ACC112 (cell line): ENCODE measurements at regions not wholly inside any gene's neighbourhood (a gene's known extent, or its start where the extent isn't known, plus 50 kb on each side); places are given as distances from the start of the nearest gene placed in this dataset.
A peak's percentile ranks its signal among the peaks of the same experiment; 100 is the strongest.

Source experiments
- H2AFZ ChIP-seq: fragments of 200-600 bp; sonication (generic); one replicate; pipeline ENCODE4 v1.6.0; 2017; ENCODE audit warnings: antibody characterized with exemption, low read length; ENCODE audit not compliant: unreplicated experiment
- H3K27ac ChIP-seq: fragments of 200-600 bp; sonication (generic); 2 replicates; pipeline ENCODE4 v1.5.1; 2014; ENCODE audit warnings: low read depth, mild to moderate bottlenecking, antibody characterized with exemption, low read length, moderate library complexity
- H3K27me3 ChIP-seq: fragments of 200-600 bp; sonication (generic); 2 replicates; pipeline ENCODE4 v1.6.1; 2014; ENCODE audit warnings: mild to moderate bottlenecking, antibody characterized with exemption, low read length, moderate library complexity, mixed read lengths; ENCODE audit not compliant: insufficient read depth
- H3K36me3 ChIP-seq: fragments of 200-600 bp; sonication (generic); 2 replicates; pipeline ENCODE4 v1.6.1; 2016; ENCODE audit warnings: mild to moderate bottlenecking, antibody characterized with exemption, low read length, moderate library complexity, mixed read lengths; ENCODE audit not compliant: insufficient read depth
- H3K4me1 ChIP-seq: fragments of 200-600 bp; sonication (generic); one replicate; pipeline ENCODE4 v1.6.1; 2016; ENCODE audit warnings: low read length, mixed read lengths; ENCODE audit not compliant: insufficient read depth, unreplicated experiment, control insufficient read depth
- H3K4me3 ChIP-seq: fragments of 200-600 bp; sonication (generic); 2 replicates; pipeline ENCODE4 v1.5.1; 2014; ENCODE audit warnings: mild to moderate bottlenecking, low read depth, low read length
- H3K79me2 ChIP-seq: fragments of 200-600 bp; sonication (generic); one replicate; pipeline ENCODE4 v1.6.0; 2016; ENCODE audit warnings: low read length; ENCODE audit not compliant: control insufficient read depth, unreplicated experiment, insufficient read depth

DNA sequence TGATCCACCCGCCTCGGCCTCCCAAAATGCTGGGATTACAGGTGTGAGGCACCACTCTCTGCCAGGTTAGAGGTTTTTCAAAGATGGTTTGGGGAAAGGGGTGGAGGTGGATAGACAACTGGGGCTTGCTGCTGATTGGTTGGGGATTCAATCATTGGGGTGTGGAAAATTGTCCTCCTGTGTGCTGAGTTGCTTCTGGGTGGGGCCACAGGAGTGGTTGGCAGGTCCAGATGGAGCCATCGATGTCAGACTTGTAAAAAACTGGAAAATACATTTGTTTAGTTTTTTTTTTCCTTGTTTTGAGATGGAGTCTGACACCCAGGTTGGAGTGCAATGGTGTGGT lies 61.9 kb upstream of the CLINT1 start:
- no peak overlapping the region for H3K4me3 ChIP-seq

DNA sequence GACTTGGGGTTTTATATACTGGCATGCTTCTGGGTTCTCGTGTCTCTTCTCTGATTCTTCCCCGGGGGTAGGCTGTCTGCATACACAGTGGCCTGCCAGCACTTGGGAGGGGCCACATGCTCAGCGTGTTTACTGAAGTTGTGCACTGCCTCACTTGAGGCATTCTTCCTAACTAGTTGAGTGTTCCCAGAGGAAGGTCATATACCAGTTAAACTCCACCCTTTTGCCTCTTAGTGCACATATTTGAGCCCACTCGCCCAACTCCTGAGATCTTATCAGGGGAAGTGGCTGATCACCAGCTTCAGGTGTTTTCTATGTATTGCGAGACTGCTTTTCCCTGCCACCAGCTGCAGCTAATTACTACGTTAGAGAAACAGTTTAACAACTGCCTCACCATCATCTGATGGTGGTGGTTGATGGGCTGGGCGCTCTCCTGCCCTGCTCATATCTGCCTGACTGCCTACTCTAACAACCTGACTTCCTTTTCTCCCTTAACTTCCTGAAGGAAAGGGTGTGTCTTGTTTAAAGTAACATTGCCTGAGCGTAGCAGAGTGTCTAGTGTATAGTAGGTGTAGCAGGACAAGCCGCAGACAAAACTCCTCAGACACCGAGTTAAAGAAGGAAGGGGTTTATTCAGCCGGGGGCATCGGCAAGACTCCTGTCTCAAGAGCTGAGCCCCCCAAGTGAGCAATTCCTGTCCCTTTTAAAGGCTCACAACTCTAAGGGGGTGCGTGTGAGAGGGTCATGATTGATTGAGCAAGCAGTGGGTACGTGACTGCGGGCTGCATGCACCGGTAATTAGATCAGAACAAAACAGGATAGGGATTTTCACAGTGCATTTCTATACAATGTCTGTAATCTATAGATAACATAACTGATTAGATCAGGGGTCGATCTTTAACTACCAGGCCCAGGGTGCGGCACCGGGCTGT lies 60.1 kb upstream of the CLINT1 start:
- Histone ChIP-seq H3K27ac (no peak overlapping the region), H3K27me3 (no peaks in the 10 kb centered on the region), H2AFZ (peak overlapping the region; percentile 0), H3K4me1 (peaks cover 16% of the 10 kb centered on the region), H3K4me3 (no peak overlapping the region), H3K79me2 (no peaks in the 10 kb centered on the region), H3K36me3 (no peaks in the 10 kb centered on the region)

More for the DNA sequence above, 61.9 kb upstream of the CLINT1 start:
- H3K36me3 ChIP-seq = no peaks in the 10 kb centered on the region
- no peaks in the 10 kb centered on the region for H3K79me2 ChIP-seq
- no peak overlapping the region for H3K27ac ChIP-seq
- no peak overlapping the region for H2AFZ ChIP-seq
- H3K27me3 ChIP-seq = no peaks in the 10 kb centered on the region
- H3K4me1 ChIP-seq = peaks cover 19% of the 10 kb centered on the region

DNA sequence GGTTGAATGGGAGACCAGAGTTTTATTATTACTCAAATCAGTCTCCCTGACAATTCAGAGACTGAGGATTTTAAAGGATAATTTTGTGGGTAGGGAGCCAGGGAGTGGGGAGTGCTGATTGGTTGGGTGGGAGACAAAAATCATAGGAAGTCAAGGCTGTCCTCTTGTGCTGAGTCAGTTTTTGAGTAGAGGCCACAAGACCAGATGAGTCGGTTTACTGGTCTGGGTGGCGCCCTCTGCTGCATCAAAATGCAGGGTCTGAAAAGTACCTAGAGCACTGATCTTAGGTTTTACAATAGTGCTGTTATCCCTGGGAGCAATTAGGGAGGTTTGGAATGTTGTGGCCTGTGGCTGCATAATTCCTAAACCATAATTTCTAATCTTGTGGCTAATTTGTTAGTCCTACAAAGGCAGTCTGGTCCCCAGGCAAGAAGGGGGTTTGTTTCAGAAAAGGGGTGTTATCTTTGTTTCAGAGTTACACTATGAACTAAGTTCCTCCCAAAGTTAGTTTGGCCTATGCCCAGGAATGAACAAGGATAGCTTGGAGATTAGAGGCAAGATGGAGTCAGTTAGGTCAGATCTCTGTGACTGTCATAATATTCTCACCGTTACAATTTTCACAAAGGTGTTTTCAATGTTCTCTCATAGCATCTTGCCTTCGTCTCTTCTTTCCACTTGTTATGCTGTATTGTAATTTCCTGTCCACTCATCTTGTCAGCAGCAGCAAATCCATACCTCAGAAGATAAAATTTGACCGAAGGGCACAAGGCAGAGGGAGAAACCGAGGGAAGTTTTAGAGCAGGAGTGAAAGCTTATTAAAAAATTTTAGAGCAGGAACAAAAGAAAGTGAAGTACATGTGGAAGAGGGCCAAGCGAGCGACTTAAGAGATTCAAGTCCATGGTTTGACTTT lies 59.2 kb upstream of the CLINT1 start:
- H3K36me3 ChIP-seq = no peaks in the 10 kb centered on the region
- H3K4me3 ChIP-seq = no peak overlapping the region
- H3K27me3 ChIP-seq = no peaks in the 10 kb centered on the region
- H2AFZ ChIP-seq = peak overlapping the region; percentile 16
- peak overlapping the region; percentile 4; the same call in 1 of the 2 replicates for H3K27ac ChIP-seq
- no peaks in the 10 kb centered on the region for H3K79me2 ChIP-seq
- peaks cover 16% of the 10 kb centered on the region for H3K4me1 ChIP-seq

- H3K27ac ChIP-seq = peak overlapping the region; percentile 4; the same call in 1 of the 2 replicates
- H2AFZ ChIP-seq = peak overlapping the region; percentile 16
Measured at GRCh38 chr5:157917491-157917890, 58.5 kb upstream of the CLINT1 start.

GRCh38 chr5:157915638-157916037 lies 56.7 kb upstream of the CLINT1 start:
- Histone ChIP-seq H3K27ac (no peak overlapping the region), H3K36me3 (no peaks in the 10 kb centered on the region), H3K4me3 (no peak overlapping the region), H3K79me2 (no peaks in the 10 kb centered on the region), H3K27me3 (no peaks in the 10 kb centered on the region), H3K4me1 (peaks cover 16% of the 10 kb centered on the region), H2AFZ (no peak overlapping the region)

More at GRCh38 chr5:157917491-157917890, 58.5 kb upstream of the CLINT1 start:
- Histone ChIP-seq H3K79me2 (no peaks in the 10 kb centered on the region), H3K36me3 (no peaks in the 10 kb centered on the region), H3K4me1 (peaks cover 16% of the 10 kb centered on the region), H3K27me3 (no peaks in the 10 kb centered on the region), H3K4me3 (no peak overlapping the region)

- Histone ChIP-seq H3K27me3 (no peaks in the 10 kb centered on the region), H3K79me2 (no peaks in the 10 kb centered on the region), H3K36me3 (no peaks in the 10 kb centered on the region), H3K4me3 (no peak overlapping the region), H2AFZ (no peak overlapping the region), H3K27ac (no peak overlapping the region), H3K4me1 (peaks cover 16% of the 10 kb centered on the region)
Measured at GRCh38 chr5:157914151-157914788, 55.3 kb upstream of the CLINT1 start.

GRCh38 chr5:157913575-157913974 lies 54.6 kb upstream of the CLINT1 start:
- Histone ChIP-seq H3K79me2 (no peaks in the 10 kb centered on the region), H3K4me3 (no peak overlapping the region), H2AFZ (no peak overlapping the region), H3K36me3 (no peaks in the 10 kb centered on the region), H3K27ac (no peak overlapping the region), H3K4me1 (peaks cover 12% of the 10 kb centered on the region), H3K27me3 (no peaks in the 10 kb centered on the region)

DNA sequence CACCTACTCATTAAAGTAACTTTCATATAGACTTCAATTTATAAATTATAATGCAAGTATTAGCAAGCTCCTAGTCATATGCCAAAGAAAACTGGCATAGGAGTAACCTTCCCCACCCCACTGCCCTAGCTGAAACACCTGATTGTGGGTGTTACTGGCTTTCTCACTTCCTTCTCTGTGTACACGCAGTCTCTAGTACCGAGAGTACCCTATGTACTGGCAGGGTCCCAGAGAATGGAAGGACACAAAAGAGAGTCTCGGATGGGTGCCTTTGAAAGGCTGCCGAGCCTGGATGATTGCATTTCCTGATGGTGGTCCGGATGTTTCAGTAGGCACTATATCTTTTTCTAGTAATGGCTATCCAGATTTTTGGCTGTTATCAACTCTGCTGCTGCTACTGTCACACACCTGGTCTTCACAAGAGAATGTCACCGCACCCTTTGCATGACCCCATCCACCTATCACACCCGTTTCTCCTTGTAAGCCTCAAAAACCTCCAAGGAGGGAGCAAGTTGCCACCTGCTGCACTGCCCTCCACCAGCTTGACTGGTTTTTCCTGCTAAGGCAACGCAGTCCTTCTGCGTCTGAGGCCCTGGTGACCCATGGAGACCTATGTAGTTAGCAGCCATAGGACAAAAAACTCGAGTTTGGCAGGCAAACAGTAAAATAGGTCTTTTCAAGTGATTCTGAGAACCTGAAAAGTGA lies 53.8 kb upstream of the CLINT1 start:
- no peaks in the 10 kb centered on the region for H3K27me3 ChIP-seq
- H3K27ac ChIP-seq = no peak overlapping the region
- H2AFZ ChIP-seq = no peak overlapping the region

DNA sequence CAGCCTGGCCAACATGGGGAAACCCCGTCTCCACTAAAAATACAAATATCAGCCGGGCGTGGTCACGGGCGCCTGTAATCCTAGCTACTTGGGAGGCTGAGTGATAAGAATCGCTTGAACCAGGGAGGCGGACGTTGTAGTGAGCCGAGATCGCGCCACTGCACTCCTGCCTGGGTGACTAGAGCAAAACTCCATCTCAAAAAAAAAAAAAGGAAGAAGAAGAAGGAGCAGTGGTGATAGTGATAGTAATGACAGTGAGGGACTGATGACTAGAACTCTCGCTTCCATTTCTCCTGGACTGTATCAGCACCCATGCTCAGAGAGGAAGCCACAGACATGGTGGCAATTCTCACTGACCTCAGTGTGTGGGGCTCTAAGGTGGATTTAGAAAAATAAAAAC lies 52.6 kb upstream of the CLINT1 start:
- Histone ChIP-seq H2AFZ (no peak overlapping the region), H3K36me3 (no peaks in the 10 kb centered on the region), H3K4me1 (no peaks in the 10 kb centered on the region), H3K4me3 (no peak overlapping the region), H3K27ac (no peak overlapping the region), H3K27me3 (no peaks in the 10 kb centered on the region), H3K79me2 (no peaks in the 10 kb centered on the region)

More for the DNA sequence above, 53.8 kb upstream of the CLINT1 start:
- no peak overlapping the region for H3K4me3 ChIP-seq
- peaks cover 6% of the 10 kb centered on the region for H3K4me1 ChIP-seq
- H3K36me3 ChIP-seq = no peaks in the 10 kb centered on the region
- H3K79me2 ChIP-seq = no peaks in the 10 kb centered on the region
